SU-DHL-6 (cell line): ENCODE measurements at regions not wholly inside any gene's neighbourhood (a gene's known extent, or its start where the extent isn't known, plus 50 kb on each side); places are given as distances from the start of the nearest gene placed in this dataset.

Experiments used
- CTCF ChIP-seq: fragments of 200-600 bp; sonication (generic); IDR thresholded peaks from one replicate; pipeline ENCODE4 v1.5.1; 2017; ENCODE audit warnings: antibody characterized with exemption, mild to moderate bottlenecking, low read length, moderate library complexity; ENCODE audit not compliant: insufficient read depth, poor library complexity, severe bottlenecking
- EZH2phosphoT487 ChIP-seq: fragments of 200-600 bp; sonication (generic), shearing (Covaris generic); conservative IDR thresholded peaks from 2 replicates; pipeline ENCODE4 v1.6.1; 2018; ENCODE audit warnings: mild to moderate bottlenecking, antibody characterized with exemption, low read length, moderate library complexity, mixed read lengths

- TF ChIP-seq CTCF = no peak
- no peak for TF ChIP-seq EZH2phosphoT487
Measured at GRCh38 chr5:118701791-118702190, 286.6 kb downstream of the DTWD2 start.
